Daoy (cell line): ENCODE measurements at regions not wholly inside any gene's neighbourhood (a gene's known extent, or its start where the extent isn't known, plus 50 kb on each side); places are given as distances from the start of the nearest gene placed in this dataset.
"Not testable (repeated sequence)": the region's sequence is repeated elsewhere in the genome, so short reads cannot be mapped to it uniquely, and the experiment has no call there.

Source experiments
- DNase-seq: peaks from one replicate; pipeline ENCODE4 v3.0.0-alpha.2; 2015; ENCODE audit warnings: low read depth

GRCh38 chr4:103867311-103867710, 147.5 kb upstream of the TACR3 start:
- DNase-seq, result no peak

- no peak for DNase-seq
These were observed 133.8 kb upstream of the TACR3 start for GRCh38 chr4:103853627-103854026.

- DNase-seq, result no peak
These were observed 133.4 kb upstream of the TACR3 start for GRCh38 chr4:103853146-103853545.

GRCh38 chr4:103845075-103845474, 125.3 kb upstream of the TACR3 start:
- DNase-seq, result no peak

GRCh38 chr4:103842637-103843239, 123.0 kb upstream of the TACR3 start:
- DNase-seq, result no peak

GRCh38 chr4:103842076-103842475, 122.3 kb upstream of the TACR3 start:
- DNase-seq, result no peak

GRCh38 chr4:103810308-103810707, 90.5 kb upstream of the TACR3 start:
- not testable (repeated sequence) for DNase-seq

- no peak for DNase-seq
These were observed 83.0 kb upstream of the TACR3 start for GRCh38 chr4:103802766-103803165.

GRCh38 chr4:103787057-103787456, 67.3 kb upstream of the TACR3 start:
- DNase-seq, result no peak

- no peak for DNase-seq
These were observed 66.8 kb upstream of the TACR3 start for GRCh38 chr4:103786593-103786992.

GRCh38 chr4:103786014-103786413, 66.2 kb upstream of the TACR3 start:
- DNase-seq, result no peak

GRCh38 chr4:103778221-103778620, 58.4 kb upstream of the TACR3 start:
- DNase-seq, result no peak

- DNase-seq, result no peak
These were observed 54.6 kb upstream of the TACR3 start for GRCh38 chr4:103774326-103774825.

- no peak for DNase-seq
These were observed 54.0 kb upstream of the TACR3 start for GRCh38 chr4:103773691-103774231.
